Activated CD8-positive, alpha-beta memory T cell treated with anti-CD3 and anti-CD28 coated beads, Interleukin-2, amount 10 ng/mL, durations not matched to agents 7 days and 5 days (primary cell): ENCODE measurements at regions not wholly inside any gene's neighbourhood (a gene's known extent, or its start where the extent isn't known, plus 50 kb on each side); places are given as distances from the start of the nearest gene placed in this dataset.
"Not testable (repeated sequence)": the region's sequence is repeated elsewhere in the genome, so short reads cannot be mapped to it uniquely, and the experiment has no call there.

Experiments used
- ATAC-seq: fragments of 150-1000 bp; cut with Tn5 transposase; one replicate; pipeline ENCODE4 v1.10.0; 2021; ENCODE audit warnings: moderate library complexity
- CTCF ChIA-PET: fragments of 350-600 bp; sonication (Branson Sonifier 250); formaldehyde crosslinking; loops from one replicate; lab custom pipeline; 2021; ENCODE audit warnings: antibody characterized with exemption; lab: Charles Lee
- DNase-seq: peaks from one replicate; pipeline ENCODE4 v3.0.0-alpha.2; 2020
- H3K27ac Mint-ChIP-seq: one replicate; pipeline ENCODE4 v1.8.0; 2021; ENCODE audit warnings: mild to moderate bottlenecking, mixed read lengths
- H3K27me3 Mint-ChIP-seq: one replicate; pipeline ENCODE4 v1.8.0; 2021; ENCODE audit warnings: mixed read lengths
- H3K36me3 Mint-ChIP-seq: one replicate; pipeline ENCODE4 v1.8.0; 2021; ENCODE audit warnings: mild to moderate bottlenecking, mixed read lengths
- H3K4me1 Mint-ChIP-seq: one replicate; pipeline ENCODE4 v1.8.0; 2021; ENCODE audit warnings: mixed read lengths
- H3K4me3 Mint-ChIP-seq: one replicate; pipeline ENCODE4 v1.8.0; 2021; ENCODE audit warnings: mild to moderate bottlenecking, moderate library complexity, mixed read lengths
- H3K9me3 Mint-ChIP-seq: one replicate; pipeline ENCODE4 v1.8.0; 2022; ENCODE audit warnings: low read depth, mixed read lengths

DNA sequence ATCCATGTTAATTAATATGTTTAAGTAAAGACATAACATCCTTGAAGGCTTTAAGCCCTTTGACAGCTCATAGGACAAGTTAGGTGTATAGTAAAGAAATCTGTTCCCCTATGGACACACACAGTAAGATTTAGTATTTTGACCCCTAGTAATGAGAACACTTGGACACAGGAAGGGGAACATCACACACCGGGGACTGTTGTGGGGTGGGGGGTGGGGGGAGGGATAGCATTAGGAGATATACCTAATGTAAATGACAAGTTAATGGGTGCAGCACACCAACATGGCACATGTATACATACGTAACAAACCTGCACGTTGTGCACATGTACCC lies 59.1 kb upstream of the ZC3H15 start:
- H3K4me1 Mint-ChIP-seq, H3K36me3 Mint-ChIP-seq, ATAC-seq, H3K9me3 Mint-ChIP-seq, H3K4me3 Mint-ChIP-seq, CTCF ChIA-PET, H3K27ac Mint-ChIP-seq, DNase-seq, H3K27me3 Mint-ChIP-seq: not testable (repeated sequence)

DNA sequence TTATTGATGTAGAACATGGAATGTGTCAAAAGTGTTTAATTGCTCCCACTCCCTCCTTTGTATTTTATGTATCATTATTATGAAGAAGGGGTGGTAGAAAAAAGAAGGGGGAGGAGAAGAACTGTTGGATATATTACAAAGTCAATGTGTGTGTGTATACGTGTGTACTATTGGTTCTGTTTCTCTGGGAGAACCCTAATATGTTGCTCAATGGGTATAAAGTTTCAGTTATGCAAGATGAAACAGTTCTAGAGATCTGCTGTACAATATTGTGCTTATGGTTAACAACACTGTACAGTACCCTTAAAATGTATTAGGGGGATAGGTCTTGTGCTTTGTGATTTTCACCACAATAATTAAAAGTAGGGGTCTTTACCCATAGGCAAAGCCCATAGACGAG lies 58.1 kb upstream of the ZC3H15 start:
- CTCF ChIA-PET: no interaction called here
- no peaks in the 10 kb centered on the region for H3K36me3 Mint-ChIP-seq
- H3K4me1 Mint-ChIP-seq: peaks cover 7% of the 10 kb centered on the region

DNA sequence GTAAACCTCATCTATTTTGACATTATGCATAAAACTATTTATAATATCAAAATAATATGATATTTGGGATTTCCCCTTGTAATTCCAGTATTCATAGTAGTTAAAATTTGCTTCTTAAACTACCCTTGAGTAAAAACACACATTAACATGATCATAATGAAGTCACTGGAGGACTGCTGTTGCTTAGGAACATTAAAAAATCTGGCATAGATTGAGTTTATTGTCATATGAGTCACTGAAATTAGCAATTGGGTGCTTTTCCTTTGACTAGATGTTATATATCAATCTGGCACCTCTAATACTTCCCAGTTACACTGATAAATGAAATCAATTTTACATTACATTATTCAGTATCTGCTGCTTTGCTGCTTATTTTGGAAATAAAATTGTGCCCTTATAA lies 57.0 kb upstream of the ZC3H15 start:
- DNase-seq (no peak), ATAC-seq (no peak)
- H3K9me3 Mint-ChIP-seq: no peaks in the 10 kb centered on the region
- H3K27ac Mint-ChIP-seq: no peak overlapping the region
- CTCF ChIA-PET: no interaction called here
- H3K36me3 Mint-ChIP-seq: no peaks in the 10 kb centered on the region
- H3K27me3 Mint-ChIP-seq: no peaks in the 10 kb centered on the region
- peaks cover 7% of the 10 kb centered on the region for H3K4me1 Mint-ChIP-seq
- H3K4me3 Mint-ChIP-seq: no peak overlapping the region

More for the DNA sequence above, 58.1 kb upstream of the ZC3H15 start:
- DNase-seq (no peak), ATAC-seq (no peak)
- Mint-ChIP-seq H3K27me3 (no peaks in the 10 kb centered on the region), H3K9me3 (no peaks in the 10 kb centered on the region), H3K27ac (no peak overlapping the region), H3K4me3 (no peak overlapping the region)

DNA sequence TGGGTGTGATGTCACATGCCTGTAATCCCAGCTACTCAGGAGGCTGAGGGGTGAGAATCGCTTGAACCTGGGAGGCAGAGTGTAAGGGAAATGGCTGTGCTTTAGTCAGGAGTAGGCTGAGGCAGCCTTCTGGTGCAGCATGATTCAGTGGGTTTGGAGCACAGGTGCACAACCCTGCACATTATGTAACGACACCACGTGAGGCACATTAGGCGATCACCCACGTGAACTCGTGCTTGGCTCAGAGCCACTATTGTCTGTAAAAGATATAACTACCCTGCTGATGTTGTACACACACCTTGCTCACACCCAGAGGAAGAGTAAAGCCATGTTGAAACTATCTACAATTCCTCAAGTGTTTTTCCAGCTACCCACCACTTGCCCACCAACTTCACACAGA lies 54.8 kb upstream of the ZC3H15 start:
- H3K4me3 Mint-ChIP-seq: no peak overlapping the region
- H3K9me3 Mint-ChIP-seq: no peaks in the 10 kb centered on the region
- no peak for ATAC-seq
- CTCF ChIA-PET: no interaction called here
- H3K27ac Mint-ChIP-seq: no peak overlapping the region
- DNase-seq: no peak
- peaks cover 7% of the 10 kb centered on the region for H3K4me1 Mint-ChIP-seq
- peaks cover under 1% of the 10 kb centered on the region for H3K36me3 Mint-ChIP-seq
- no peaks in the 10 kb centered on the region for H3K27me3 Mint-ChIP-seq

DNA sequence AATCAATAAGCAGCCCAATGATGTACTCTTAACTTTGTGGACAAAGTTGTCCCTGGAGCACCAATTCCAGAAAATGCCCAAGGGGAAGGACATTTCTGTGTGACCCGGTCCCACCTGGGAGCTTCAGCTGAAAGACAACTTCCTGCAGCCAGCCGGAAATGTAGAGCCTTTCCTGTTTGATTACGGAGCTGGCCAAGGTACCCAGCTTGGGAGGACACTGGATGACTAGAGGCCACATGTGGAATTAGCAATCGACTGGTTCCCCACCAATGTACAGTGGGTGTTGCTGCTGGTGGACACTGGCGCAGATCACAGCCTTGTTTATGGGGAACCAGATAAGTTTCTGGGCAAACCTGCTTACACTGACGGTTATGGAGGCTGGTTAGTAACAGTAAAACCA lies 53.0 kb upstream of the ZC3H15 start:
- no peak for DNase-seq
- Mint-ChIP-seq H3K36me3 (peaks cover 3% of the 10 kb centered on the region), H3K9me3 (peaks cover 3% of the 10 kb centered on the region), H3K27ac (no peak overlapping the region), H3K4me3 (no peak overlapping the region), H3K27me3 (no peaks in the 10 kb centered on the region), H3K4me1 (no peaks in the 10 kb centered on the region)
- no peak for ATAC-seq
- CTCF ChIA-PET: no interaction called here

DNA sequence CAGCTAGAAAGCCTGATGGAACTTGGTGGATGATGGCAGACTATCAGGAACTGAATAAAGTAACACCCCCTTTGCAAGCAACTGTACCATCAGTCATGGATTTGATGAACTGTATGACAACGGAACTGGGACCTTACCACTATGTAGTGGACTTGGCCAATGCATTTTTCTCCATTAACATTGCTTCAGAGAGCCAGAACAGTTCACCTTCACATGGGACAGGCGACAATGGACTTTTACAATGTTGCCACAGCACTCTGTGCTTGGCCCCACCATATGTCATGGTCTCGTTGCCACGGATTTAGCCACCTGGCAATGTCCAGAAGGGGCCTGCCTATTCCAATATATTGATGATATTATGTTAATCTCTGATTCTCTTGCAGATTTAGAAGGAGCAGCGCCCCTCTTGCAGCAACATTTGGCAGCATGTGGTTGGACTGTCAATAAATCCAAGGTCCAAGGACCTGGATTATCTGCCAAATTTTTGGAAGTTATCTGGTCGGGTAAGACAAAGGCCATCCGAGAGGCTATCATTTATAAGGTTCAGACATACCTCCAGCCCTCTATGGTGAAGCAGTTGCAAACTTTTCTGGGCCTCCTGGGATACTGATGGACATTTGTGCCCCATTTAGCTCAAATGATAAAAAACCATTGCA lies 52.2 kb upstream of the ZC3H15 start:
- DNase-seq (no peak), ATAC-seq (no peak)
- H3K27me3 Mint-ChIP-seq: no peaks in the 10 kb centered on the region
- H3K4me1 Mint-ChIP-seq: no peaks in the 10 kb centered on the region
- H3K4me3 Mint-ChIP-seq: no peak overlapping the region
- H3K27ac Mint-ChIP-seq: no peak overlapping the region
- peaks cover 3% of the 10 kb centered on the region for H3K36me3 Mint-ChIP-seq
- CTCF ChIA-PET: no interaction called here
- peaks cover 3% of the 10 kb centered on the region for H3K9me3 Mint-ChIP-seq
